DMS153 treated with DMSO at 0.1 percent for 48 hours (cell line): ENCODE measurements at regions not wholly inside any gene's neighbourhood (a gene's known extent, or its start where the extent isn't known, plus 50 kb on each side); places are given as distances from the start of the nearest gene placed in this dataset.
"Not testable (repeated sequence)": the region's sequence is repeated elsewhere in the genome, so short reads cannot be mapped to it uniquely, and the experiment has no call there.

ENCODE experiments used
- DNase-seq: peaks from one replicate; lab custom pipeline; 2025; ENCODE audit not compliant: unreplicated experiment; lab: John Stamatoyannopoulos, UW

DNA sequence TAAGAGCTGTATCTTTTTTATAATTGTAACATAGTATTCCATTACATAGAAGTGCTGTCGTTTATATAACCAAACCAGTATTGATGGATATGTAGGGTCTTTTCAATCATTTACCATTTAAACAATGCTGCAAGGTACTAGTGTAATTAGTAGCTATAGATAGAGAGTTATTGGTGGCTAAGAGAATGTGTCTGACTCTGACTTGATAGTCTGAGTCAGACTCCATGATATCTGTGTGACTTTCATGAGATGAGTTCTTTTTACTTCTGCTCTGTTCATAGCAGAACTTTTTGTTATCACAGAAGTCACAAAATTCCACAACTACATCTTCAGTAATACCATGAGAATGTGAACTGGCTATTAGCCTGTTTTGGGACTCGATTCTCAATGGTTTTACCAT is 150.6 kb downstream of the FHIP1A start:
- DNase-seq = no peak

DNA sequence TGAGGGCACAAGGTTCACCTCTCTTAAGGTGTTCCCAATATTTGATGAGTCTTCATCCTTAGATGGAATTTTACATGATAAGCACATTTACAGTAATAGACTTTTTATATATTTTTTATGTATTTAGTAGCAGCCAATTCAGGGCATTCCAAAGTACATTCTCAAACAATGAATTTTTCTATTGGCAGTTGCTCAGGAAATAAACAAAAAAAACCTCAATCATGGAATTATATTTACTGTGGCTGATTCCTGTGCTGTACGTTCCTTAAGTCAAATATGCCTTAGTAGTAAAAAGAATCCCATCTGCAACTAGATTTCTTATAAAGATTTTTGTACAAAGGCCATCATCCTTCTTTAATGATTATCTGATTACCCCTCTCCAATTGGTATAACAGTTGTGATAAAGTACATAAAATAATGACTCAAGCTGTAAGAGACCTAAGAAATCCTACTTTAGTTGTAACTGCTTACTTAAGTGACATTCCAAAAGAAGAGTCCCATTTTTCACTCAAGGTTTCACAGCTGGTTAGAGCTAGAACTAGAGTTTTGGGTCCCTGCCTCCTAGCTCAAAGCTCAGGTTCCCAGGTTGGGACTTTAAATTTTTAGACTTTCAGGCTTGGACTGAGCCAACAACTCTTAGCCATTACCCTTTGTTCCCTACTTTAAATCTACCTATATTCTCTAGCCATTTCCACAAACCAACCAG is 152.7 kb downstream of the FHIP1A start:
- DNase-seq = no peak

GRCh38 chr4:151563194-151563593 is 154.2 kb downstream of the FHIP1A start:
- peak; percentile 41 for DNase-seq

DNA sequence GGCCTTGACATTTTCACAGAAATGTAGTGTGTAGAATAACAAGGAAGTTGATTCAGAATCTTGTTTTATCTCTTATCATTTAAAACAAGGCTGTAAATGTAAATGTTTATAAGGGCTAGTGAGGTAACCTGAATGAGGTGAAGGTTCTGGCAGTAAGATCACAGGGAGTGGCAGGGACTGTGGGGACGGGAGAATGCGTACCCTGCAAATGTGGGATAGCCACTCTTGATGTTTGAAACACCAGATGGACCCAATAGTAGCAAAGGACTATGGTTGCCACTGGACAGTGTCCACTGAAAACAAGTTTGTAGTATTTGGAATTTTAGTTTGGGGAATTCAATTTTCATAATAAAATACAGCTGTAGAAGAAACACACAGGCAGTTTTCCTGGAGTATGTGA is 155.3 kb downstream of the FHIP1A start:
- no peak for DNase-seq

GRCh38 chr4:151565583-151565982 is 156.6 kb downstream of the FHIP1A start:
- no peak for DNase-seq

- DNase-seq = no peak
Observed at GRCh38 chr4:151566053-151566452, 157.1 kb downstream of the FHIP1A start.

DNA sequence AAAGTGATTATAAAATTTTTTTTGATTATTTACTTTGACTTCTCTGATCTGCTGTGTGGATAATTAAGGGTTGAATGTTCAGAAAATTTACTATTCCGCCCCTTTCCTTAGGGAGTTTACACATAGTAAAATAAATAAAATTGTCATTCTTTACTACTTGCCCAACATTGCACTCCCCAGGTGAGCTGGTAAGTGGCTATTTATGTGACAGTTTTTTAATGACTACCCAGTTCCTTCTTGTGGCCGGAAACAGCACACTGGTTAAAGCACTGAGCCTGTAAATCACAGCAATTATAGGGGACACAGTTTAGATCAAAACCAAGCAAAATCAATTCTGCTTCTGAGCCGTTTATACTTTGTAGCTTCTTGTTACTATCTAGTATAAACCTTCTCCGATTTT is 158.1 kb downstream of the FHIP1A start:
- DNase-seq = peak; percentile 72

DNA sequence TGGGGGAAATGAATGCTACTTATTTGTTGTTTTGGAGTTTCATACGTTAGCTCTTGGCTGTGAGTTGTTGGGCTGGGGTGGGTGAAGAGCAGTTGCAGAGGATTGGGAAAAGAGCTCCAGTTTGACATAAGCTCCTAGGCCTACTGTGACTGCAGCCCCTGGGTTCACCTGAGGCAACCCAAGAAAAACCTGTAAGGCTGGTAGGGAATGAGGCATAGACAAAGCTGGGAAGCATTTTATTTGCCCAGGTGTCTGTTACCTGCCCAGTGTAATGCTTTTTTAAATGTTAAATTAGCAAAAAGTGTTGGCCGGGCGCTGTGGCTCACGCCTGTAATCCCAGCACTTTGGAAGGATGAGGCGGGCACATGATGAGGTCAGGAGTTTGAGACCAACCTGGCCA is 160.0 kb downstream of the FHIP1A start:
- no peak for DNase-seq

- peak; percentile 78 for DNase-seq
Observed at GRCh38 chr4:151569650-151570049, 160.7 kb downstream of the FHIP1A start.

DNA sequence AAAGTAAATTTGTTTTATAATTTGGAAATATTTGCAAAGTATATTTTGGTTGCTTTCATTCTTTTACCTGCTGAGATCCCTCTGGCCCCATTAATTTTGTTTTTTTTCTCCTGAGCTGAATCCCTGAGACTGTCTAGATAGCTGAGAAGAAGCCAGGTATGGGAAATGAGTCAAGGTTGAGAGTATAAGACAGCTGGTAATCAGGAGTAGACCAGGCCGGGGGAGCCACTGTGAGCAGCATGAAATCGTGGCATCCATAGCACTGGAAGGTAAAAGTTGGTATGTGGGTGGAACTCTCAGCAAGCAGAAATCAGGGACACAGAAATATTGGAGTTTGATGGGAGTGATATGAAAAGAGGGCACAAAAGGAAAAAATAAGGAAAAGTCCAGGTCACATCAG is 164.5 kb downstream of the FHIP1A start:
- DNase-seq = no peak

DNA sequence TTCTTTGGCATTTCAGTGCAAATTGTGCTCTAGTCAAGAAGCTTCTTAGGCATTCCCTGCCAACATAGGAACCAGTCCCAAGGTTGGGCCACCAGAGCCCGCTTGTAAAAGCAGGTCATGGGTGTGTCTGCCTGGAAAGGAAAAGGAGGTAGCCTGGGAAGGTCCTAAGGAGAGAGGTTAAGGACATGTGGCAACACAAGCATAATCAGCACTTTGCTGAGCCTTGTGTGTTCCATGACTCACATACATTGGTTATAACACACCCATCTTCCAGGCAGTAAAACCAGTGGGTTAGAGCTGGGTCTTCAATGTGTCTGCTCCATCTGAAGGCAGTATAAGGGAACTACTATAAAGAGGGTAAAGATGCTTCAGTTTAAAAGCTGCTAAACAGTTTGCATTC is 165.0 kb downstream of the FHIP1A start:
- no peak for DNase-seq

- DNase-seq = no peak
Observed at GRCh38 chr4:151574968-151575367, 166.0 kb downstream of the FHIP1A start.

GRCh38 chr4:151575646-151576045 is 166.7 kb downstream of the FHIP1A start:
- DNase-seq = no peak

DNA sequence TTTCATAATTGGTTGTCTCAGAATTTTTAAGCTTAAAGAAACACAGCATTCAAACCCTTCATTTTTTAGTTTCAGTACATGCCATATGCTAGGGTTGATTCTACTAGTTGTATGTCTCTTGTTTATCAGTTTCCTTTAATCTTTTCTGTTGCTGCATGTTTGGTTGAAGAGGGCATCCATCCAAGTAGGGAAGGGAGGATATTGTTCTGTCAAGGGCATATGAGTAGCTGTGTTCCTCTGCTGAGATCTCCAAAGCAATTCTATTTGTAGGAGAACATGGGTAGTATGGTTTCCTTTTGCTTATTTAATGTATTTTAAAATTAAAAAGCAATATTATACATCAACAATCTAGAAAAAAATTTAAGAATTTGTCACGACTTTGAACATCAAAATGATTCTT is 167.7 kb downstream of the FHIP1A start:
- no peak for DNase-seq

GRCh38 chr4:151581570-151581969 is 172.6 kb downstream of the FHIP1A start:
- DNase-seq = no peak

DNA sequence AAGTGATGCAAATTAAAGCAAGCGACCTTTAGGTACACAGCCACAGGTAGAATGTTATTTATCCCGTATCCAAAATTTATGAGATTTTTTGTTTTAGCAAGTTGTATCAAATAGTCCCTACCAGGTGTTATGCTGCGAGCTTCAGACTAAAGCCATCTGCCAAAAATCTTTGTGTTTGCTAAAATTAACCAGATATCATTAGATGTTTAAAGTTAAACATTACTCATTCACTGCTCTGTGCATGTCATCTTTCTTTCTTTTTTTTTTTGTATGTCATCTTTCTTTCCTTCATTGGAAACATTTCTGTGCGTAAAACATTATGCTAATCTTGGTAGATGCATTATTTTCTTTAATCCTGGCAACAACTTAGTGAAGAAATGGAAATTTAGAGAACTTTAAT is 173.1 kb downstream of the FHIP1A start:
- DNase-seq = no peak

- DNase-seq = no peak
Observed at GRCh38 chr4:151583157-151583914, 174.4 kb downstream of the FHIP1A start.

DNA sequence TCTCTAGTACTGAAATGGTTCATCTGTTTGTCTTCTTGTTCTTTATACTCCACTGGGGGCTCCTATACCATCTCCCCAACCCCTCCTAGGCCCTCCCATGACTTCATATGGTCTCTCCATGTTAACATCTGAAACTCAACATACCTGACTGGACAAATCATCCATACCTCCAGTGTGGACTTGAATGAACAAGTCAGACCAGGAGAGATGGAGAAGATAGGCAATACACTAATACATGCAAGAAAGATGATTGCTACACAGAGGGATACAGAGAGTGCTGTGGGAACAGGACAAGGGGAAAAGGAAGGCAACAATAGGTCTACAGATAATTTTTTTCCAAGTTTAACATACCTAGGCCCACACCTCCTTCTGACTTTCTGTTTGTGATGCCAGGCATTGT is 175.1 kb downstream of the FHIP1A start:
- no peak for DNase-seq

GRCh38 chr4:151595629-151596028 is 165.2 kb downstream of the GATB start:
- DNase-seq = not testable (repeated sequence)

- not testable (repeated sequence) for DNase-seq
Observed at GRCh38 chr4:151597691-151598090, 163.1 kb downstream of the GATB start.

- no peak for DNase-seq
Observed at GRCh38 chr4:151599863-151600262, 160.9 kb downstream of the GATB start.

- no peak for DNase-seq
Observed at GRCh38 chr4:151600432-151600831, 160.4 kb downstream of the GATB start.

DNA sequence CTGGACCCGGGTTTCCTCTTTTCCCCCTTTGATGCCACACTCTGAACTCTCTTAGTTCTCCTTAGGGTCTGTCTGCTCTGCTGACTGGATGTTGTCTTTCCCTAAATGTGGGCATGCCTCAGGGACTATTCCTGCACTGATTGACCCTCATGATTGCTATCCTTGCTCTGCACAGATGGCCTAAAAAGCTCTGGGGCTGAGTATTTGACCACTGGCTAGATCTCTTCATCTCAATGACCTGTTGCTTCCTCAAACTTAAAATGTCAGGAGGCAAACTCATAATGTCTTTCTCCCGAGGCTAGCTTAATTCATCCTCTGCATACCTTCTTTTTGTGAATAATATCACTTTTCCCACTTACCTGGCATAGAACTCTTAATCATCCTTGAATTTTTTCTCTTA is 157.4 kb downstream of the GATB start:
- DNase-seq = no peak
